GM12878 (cell line): ENCODE measurements at regions not wholly inside any gene's neighbourhood (a gene's known extent, or its start where the extent isn't known, plus 50 kb on each side); places are given as distances from the start of the nearest gene placed in this dataset.
A peak's percentile ranks its signal among the peaks of the same experiment; 100 is the strongest.

Experiments used
- ATAC-seq: fragments of 200-7000 bp; cut with Tn5 transposase; 3 replicates; pipeline ENCODE4 v1.9.1; 2020; ENCODE audit warnings: mild to moderate bottlenecking, moderate library complexity
- BruUV-seq: library from RNA; stranded (reverse); fragments of 400-500 nt; replicated peaks from 2 replicates; lab custom pipeline; 2021; lab: Mats Ljungman, UMichigan
- CTCF ChIA-PET: fragments of 300-600 bp; sonication (Branson Sonifier 250); formaldehyde crosslinking; extraction: SDS; loops from one replicate; lab custom pipeline; 2021; ENCODE audit warnings: inconsistent platforms; lab: Yijun Ruan, JAX
- POLR2A ChIA-PET: fragments of 350-600 bp; formaldehyde crosslinking; extraction: SDS; loops from one replicate; lab custom pipeline; 2021; ENCODE audit warnings: inconsistent platforms; lab: Charles Lee
- RAD21 ChIA-PET: fragments of 300-600 bp; sonication (Branson Sonifier 250); formaldehyde crosslinking; loops from one replicate; lab custom pipeline; 2023; ENCODE audit warnings: antibody characterized with exemption; ENCODE audit not compliant: unreplicated experiment; lab: Charles Lee
- SMC1A ChIA-PET: fragments of 300-600 bp; sonication (Branson Sonifier 250); formaldehyde crosslinking; loops from one replicate; lab custom pipeline; 2023; ENCODE audit not compliant: unreplicated experiment, uncharacterized antibody; lab: Charles Lee
- DNase-seq: peaks from one replicate; pipeline ENCODE4 v3.0.0-alpha.2; 2011; ENCODE audit warnings: low read depth, low spot score
- FAIRE-seq: peaks from 3 replicates; lab custom pipeline; 2011; peaks lifted over from hg19 to GRCh38; lab: Jason Lieb, UNC
- H2AFZ ChIP-seq: 2 replicates; pipeline ENCODE4 v1.6.0; 2011; ENCODE audit warnings: low read depth, low read length, control low read depth; ENCODE audit not compliant: control insufficient read depth
- H3K27ac ChIP-seq: 2 replicates; pipeline ENCODE4 v1.5.1; 2011; ENCODE audit warnings: control low read depth; ENCODE audit not compliant: control insufficient read depth, insufficient read depth
- H3K27me3 ChIP-seq, 2 experiments: replicated peaks in 1 of 2; 2 replicates each; pipeline versions ENCODE4 v1.6.0 to v1.6.1; 2011; ENCODE audit warnings: low read length in 1 of 2; ENCODE audit not compliant: control insufficient read depth in 2 of 2, insufficient read depth in 2 of 2
- H3K36me3 ChIP-seq, 2 experiments: 2 replicates each; pipeline ENCODE4 v1.5.1; 2011; ENCODE audit warnings: low read length in 1 of 2; ENCODE audit not compliant: control insufficient read depth in 2 of 2, insufficient read depth in 2 of 2
- H3K4me1 ChIP-seq: 2 replicates; pipeline ENCODE4 v1.6.1; 2011; ENCODE audit warnings: mild to moderate bottlenecking, low read length, moderate library complexity, mixed read lengths; ENCODE audit not compliant: control insufficient read depth, insufficient read depth
- H3K4me2 ChIP-seq: 2 replicates; pipeline ENCODE4 v1.6.0; 2011; ENCODE audit warnings: control low read depth; ENCODE audit not compliant: control insufficient read depth, insufficient read depth
- H3K4me3 ChIP-seq: fragments of 200-600 bp; sonication (generic); 2 replicates; pipeline ENCODE4 v1.5.1; 2016
- H3K79me2 ChIP-seq: 2 replicates; pipeline ENCODE4 v1.6.0; 2011; ENCODE audit warnings: low read length; ENCODE audit not compliant: control insufficient read depth, insufficient read depth
- H3K9ac ChIP-seq: 2 replicates; pipeline ENCODE4 v1.8.0; 2011; ENCODE audit warnings: low read length, control low read depth, mixed read lengths; ENCODE audit not compliant: control insufficient read depth, insufficient read depth
- H3K9me3 ChIP-seq: replicated peaks from 3 replicates; pipeline ENCODE4 v1.5.1; 2011; ENCODE audit warnings: mild to moderate bottlenecking, low read length; ENCODE audit not compliant: control insufficient read depth, insufficient read depth
- H4K20me1 ChIP-seq: 2 replicates; pipeline ENCODE4 v1.6.0; 2011; ENCODE audit not compliant: control insufficient read depth, insufficient read depth
- BHLHE40 ChIP-seq, 2 experiments: fragments of 450-650 bp in 1 of 2; IDR thresholded peaks; 2 replicates each; pipeline ENCODE4 v1.6.1; 2011 to 2017; ENCODE audit warnings: low read depth in 2 of 2, borderline replicate concordance in 1 of 2, improper control_type of control experiment in 1 of 2, low read length in 1 of 2, mild to moderate bottlenecking in 1 of 2
- CBX5 ChIP-seq: sonication (generic); IDR thresholded peaks from 2 replicates; pipeline ENCODE4 v1.6.1; 2016; ENCODE audit warnings: low read depth, moderate library complexity, mild to moderate bottlenecking, inconsistent platforms
- MTA2 ChIP-seq: fragments of 450-650 bp; IDR thresholded peaks from 2 replicates; pipeline ENCODE4 v1.6.1; 2016; ENCODE audit warnings: low read depth, mild to moderate bottlenecking, moderate library complexity
- NR2C2 ChIP-seq: IDR thresholded peaks from 2 replicates; pipeline ENCODE4 v1.6.1; 2011; ENCODE audit warnings: borderline replicate concordance, low read depth; ENCODE audit not compliant: control insufficient read depth, insufficient read length
- PAX5 ChIP-seq: IDR thresholded peaks from 2 replicates; pipeline ENCODE4 v1.6.1; 2011; ENCODE audit warnings: low read depth, low read length, borderline replicate concordance
- PAX8 ChIP-seq: fragments of 450-650 bp; IDR thresholded peaks from 2 replicates; pipeline ENCODE4 v1.6.1; 2017; ENCODE audit warnings: mild to moderate bottlenecking, moderate library complexity
- PML ChIP-seq: IDR thresholded peaks from 2 replicates; pipeline ENCODE4 v1.6.1; 2012; ENCODE audit warnings: low read length, inconsistent platforms
- RAD21 ChIP-seq: IDR thresholded peaks from 2 replicates; pipeline ENCODE4 v1.6.1; 2011; ENCODE audit warnings: mild to moderate bottlenecking, low read depth, low read length, moderate library complexity; ENCODE audit not compliant: insufficient read depth
- SMAD1 ChIP-seq: fragments of 450-650 bp; IDR thresholded peaks from 2 replicates; pipeline ENCODE4 v1.6.1; 2018; ENCODE audit warnings: mild to moderate bottlenecking, low read depth; ENCODE audit not compliant: partially characterized antibody
- SMC3 ChIP-seq: IDR thresholded peaks from 2 replicates; pipeline ENCODE4 v1.6.1; 2011; ENCODE audit warnings: low read length, improper control_type of control experiment, borderline replicate concordance
- STAT1 ChIP-seq: fragments of 450-650 bp; conservative IDR thresholded peaks from 2 replicates; pipeline ENCODE4 v1.6.1; 2014; ENCODE audit warnings: antibody characterized with exemption, mild to moderate bottlenecking
- TARDBP ChIP-seq: IDR thresholded peaks from 2 replicates; pipeline ENCODE4 v1.6.1; 2016; ENCODE audit warnings: borderline replicate concordance
- TCF3 ChIP-seq: IDR thresholded peaks from 2 replicates; pipeline ENCODE4 v1.6.1; 2012; ENCODE audit warnings: low read depth, mild to moderate bottlenecking, low read length, borderline replicate concordance; ENCODE audit not compliant: insufficient read depth
- WRNIP1 ChIP-seq: IDR thresholded peaks from 2 replicates; pipeline ENCODE4 v1.6.1; 2011; ENCODE audit warnings: low read depth, low read length, improper control_type of control experiment, borderline replicate concordance
- ZNF274 ChIP-seq: IDR thresholded peaks from one replicate; pipeline ENCODE4 v1.8.0; 2011; ENCODE audit not compliant: insufficient read length, insufficient read depth
- ZNF622 ChIP-seq: fragments of 450-650 bp; IDR thresholded peaks from 2 replicates; pipeline ENCODE4 v1.6.1; 2017; ENCODE audit warnings: mild to moderate bottlenecking, inconsistent platforms
- WGBS: methylation state at CpG from one replicate; pipeline ENCODE4 v1.1.6; 2016; ENCODE audit warnings: low lambda C conversion rate; ENCODE audit not compliant: insufficient replicate concordance, insufficient coverage; ENCODE audit errors: missing lambda C conversion rate; 5-methylcytosine and 5-hydroxymethylcytosine counted together
- in situ Hi-C: fragments of 300-500 bp; cut with MboI; formaldehyde crosslinking; loops from 9 replicates; pipeline ENCODE4 v1.14.3; 2018; ENCODE audit warnings: mixed read lengths
- intact Hi-C: fragments of 100-400 bp; cut with micrococcal nuclease; formaldehyde crosslinking; loops from one replicate; pipeline ENCODE4 v1.14.2; 2022; ENCODE audit not compliant: unreplicated experiment
- TF ChIP-seq, protein P1 (sequence below): IDR thresholded peaks from 2 replicates; pipeline ENCODE4 v1.6.1; 2012; ENCODE audit warnings: low read depth, low read length, improper control_type of control experiment

GRCh38 chr1:68346188-68346808 is 103.5 kb downstream of the RPE65 start (continued):
- peak; percentile 22; the same call in 1 of the 2 replicates for TF ChIP-seq SMC3
- TF ChIP-seq MTA2 = no peak
- peak; percentile 28; the same call in 1 of the 2 replicates for TF ChIP-seq RAD21
- TF ChIP-seq ZNF274 = no peak
- no peak for TF ChIP-seq SMAD1
- TF ChIP-seq, protein P1, sequence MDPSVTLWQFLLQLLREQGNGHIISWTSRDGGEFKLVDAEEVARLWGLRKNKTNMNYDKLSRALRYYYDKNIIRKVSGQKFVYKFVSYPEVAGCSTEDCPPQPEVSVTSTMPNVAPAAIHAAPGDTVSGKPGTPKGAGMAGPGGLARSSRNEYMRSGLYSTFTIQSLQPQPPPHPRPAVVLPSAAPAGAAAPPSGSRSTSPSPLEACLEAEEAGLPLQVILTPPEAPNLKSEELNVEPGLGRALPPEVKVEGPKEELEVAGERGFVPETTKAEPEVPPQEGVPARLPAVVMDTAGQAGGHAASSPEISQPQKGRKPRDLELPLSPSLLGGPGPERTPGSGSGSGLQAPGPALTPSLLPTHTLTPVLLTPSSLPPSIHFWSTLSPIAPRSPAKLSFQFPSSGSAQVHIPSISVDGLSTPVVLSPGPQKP = no peak
- TF ChIP-seq TCF3 = no peak
- TF ChIP-seq PAX5 = no peak
- TF ChIP-seq STAT1 = no peak
- TF ChIP-seq, all 136 proteins: peak for 3

- CTCF ChIA-PET = interaction anchor here (1.2 to 9.7 kb wide), 5 partner anchors 24 to 799 kb away, joined by 3 to 178 read pairs (median 16); no protein-coding TSS in a partner anchor
- ATAC-seq = no peak
- intact Hi-C loops = loop anchor here (5.0 kb wide), 1 partner anchor 492 kb away; no protein-coding TSS in a partner anchor
These were observed 105.5 kb downstream of the RPE65 start for GRCh38 chr1:68344208-68344607.

More at GRCh38 chr1:68344208-68344607, 105.5 kb downstream of the RPE65 start:
- Histone ChIP-seq H3K27ac (no peak overlapping the region), H3K4me1 (no peaks in the 10 kb centered on the region), H3K4me3 (no peak overlapping the region), H4K20me1 (no peaks in the 10 kb centered on the region), H3K79me2 (no peaks in the 10 kb centered on the region), H3K27me3 (no peaks in the 10 kb centered on the region), H3K4me2 (no peak overlapping the region), H3K9me3 (no peaks in the 10 kb centered on the region), H3K9ac (no peak overlapping the region), H3K36me3 (no peaks in the 10 kb centered on the region), H2AFZ (no peak overlapping the region)
- in situ Hi-C loops = loop anchor here (5.0 kb wide), 1 partner anchor 222 kb away; no protein-coding TSS in a partner anchor
- DNase-seq (no peak), FAIRE-seq (no peak)
- ChIA-PET POLR2A (no interaction called here), RAD21 (interaction anchor here (9.4 kb wide), 1 partner anchor 224 kb away, joined by 125 read pairs; no protein-coding TSS in a partner anchor), SMC1A (interaction anchor here (0.7 to 7.4 kb wide), 5 partner anchors 22 to 227 kb away, joined by 3 to 83 read pairs (median 5); no protein-coding TSS in a partner anchor)
- no peak for TF ChIP-seq ZNF622
- TF ChIP-seq CBX5 = no peak
- TF ChIP-seq BHLHE40 (IDR thresholded peaks at IDR 0.05; ENCODE audit: borderline replicate concordance in 1 of 2, low read depth in 2 of 2, low read length in 1 of 2) = no peak
- no peak for TF ChIP-seq WRNIP1
- no peak for TF ChIP-seq TARDBP
- TF ChIP-seq NR2C2 = no peak
- no peak for TF ChIP-seq PAX8
- no peak for TF ChIP-seq PML
- BruUV-seq = no TSS peak
- WGBS = 23% methylated on average over 4 of the region's 4 CpGs
